ENCODE measurements at regions not wholly inside any gene's neighbourhood (a gene's known extent, or its start where the extent isn't known, plus 50 kb on each side); places are given as distances from the start of the nearest gene placed in this dataset.

- no peak overlapping the region for H3K4me3 ChIP-seq (ENCODE audit: low read depth, low read length)
- in situ Hi-C loops (cut with HindIII; ENCODE audit: low sequenced_read_pairs): no loop called here
- no peak for DNase-seq (ENCODE audit: low read depth, low spot score)
- no peak for TF ChIP-seq CTCF (IDR thresholded peaks at IDR 0.05; ENCODE audit: low read depth, low read length)
Observed at GRCh38 chr12:72790273-72790672, 518.1 kb downstream of the TRHDE start.

- in situ Hi-C loops (cut with HindIII; ENCODE audit: low sequenced_read_pairs): no loop called here
- TF ChIP-seq CTCF (IDR thresholded peaks at IDR 0.05; ENCODE audit: low read depth, low read length): no peak
- no peak for DNase-seq (ENCODE audit: low read depth, low spot score)
- H3K4me3 ChIP-seq (ENCODE audit: low read depth, low read length): no peak overlapping the region
Observed at GRCh38 chr12:72792889-72793288, 520.7 kb downstream of the TRHDE start.

DNA sequence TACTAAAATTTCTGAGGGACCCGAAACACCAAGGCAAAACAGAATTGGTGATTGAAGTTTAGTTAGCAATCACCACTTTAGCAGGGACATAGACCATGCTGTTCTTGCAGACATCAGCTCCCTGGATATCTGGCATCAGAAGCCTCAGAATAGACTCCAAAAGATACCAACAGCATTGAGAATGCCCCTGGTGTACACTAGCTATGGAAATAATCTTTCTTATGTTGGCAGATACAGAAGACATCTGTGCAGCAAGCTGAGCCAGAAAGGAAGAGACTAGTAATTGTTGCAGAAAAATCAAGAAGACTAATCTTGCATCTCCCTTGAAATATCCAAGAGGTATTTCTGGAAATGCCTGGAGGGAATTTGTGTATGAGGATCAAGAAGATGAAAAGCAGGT, 521.6 kb downstream of the TRHDE start:
- in situ Hi-C loops (cut with HindIII; ENCODE audit: low sequenced_read_pairs): no loop called here
- H3K4me3 ChIP-seq (ENCODE audit: low read depth, low read length): no peak overlapping the region
- TF ChIP-seq CTCF (IDR thresholded peaks at IDR 0.05; ENCODE audit: low read depth, low read length): no peak
- DNase-seq (ENCODE audit: low read depth, low spot score): no peak

DNA sequence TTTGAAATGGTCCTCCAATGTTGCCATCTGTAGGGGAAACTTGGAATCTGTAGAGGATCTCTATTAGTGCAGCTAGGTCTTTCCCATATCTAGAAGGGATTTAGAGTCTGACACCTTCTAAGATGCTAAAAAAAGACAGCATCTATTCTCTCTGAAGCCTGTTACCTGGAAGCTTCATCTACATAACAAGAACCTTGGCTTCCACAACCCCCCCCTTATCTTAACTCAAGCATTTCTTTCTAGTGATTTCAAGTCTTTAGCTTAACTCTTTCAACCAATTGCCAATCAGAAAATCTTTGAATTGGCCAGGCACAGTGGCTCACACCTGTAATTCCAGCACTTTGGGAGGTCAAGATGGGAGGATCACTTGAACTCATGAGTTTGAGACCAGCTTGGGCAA, 543.3 kb downstream of the TRHDE start:
- in situ Hi-C loops (cut with HindIII; ENCODE audit: low sequenced_read_pairs): no loop called here
- no peak overlapping the region for H3K4me3 ChIP-seq (ENCODE audit: low read depth, low read length)
- no peak for TF ChIP-seq CTCF (IDR thresholded peaks at IDR 0.05; ENCODE audit: low read depth, low read length)
- no peak for DNase-seq (ENCODE audit: low read depth, low spot score)

DNA sequence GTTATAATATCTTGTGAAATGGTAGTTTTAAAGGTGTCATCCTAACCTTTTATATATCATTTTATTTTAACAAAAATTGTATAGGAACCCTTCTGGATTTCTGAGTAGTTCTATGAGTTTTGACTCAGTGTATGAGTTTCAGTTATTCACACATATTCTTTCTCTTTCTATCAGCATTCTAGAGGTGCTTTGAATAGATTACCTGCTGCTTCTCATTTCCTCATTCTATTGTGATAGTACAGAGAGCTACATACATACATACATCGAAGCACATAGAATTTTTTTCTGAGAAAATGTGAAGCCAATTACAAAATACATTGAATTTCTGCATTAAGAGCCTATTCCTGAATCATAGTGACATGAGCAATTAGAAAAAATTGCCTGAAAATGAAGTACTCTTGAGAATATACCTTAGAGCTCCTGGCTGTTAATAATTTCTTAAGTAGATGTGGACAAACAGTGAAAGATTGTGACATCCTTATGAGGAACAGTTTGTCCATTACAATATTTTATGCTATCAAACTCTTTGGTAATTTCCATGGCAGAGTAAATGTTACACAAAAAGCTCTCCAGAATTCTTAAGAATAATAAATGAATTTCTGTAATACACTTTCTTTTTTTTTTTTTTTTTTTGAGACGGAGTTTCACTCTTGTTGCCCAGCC, 556.6 kb downstream of the TRHDE start:
- in situ Hi-C loops (cut with HindIII; ENCODE audit: low sequenced_read_pairs): no loop called here
- no peak overlapping the region for H3K4me3 ChIP-seq (ENCODE audit: low read depth, low read length)
- DNase-seq (ENCODE audit: low read depth, low spot score): no peak
- no peak for TF ChIP-seq CTCF (IDR thresholded peaks at IDR 0.05; ENCODE audit: low read depth, low read length)

DNA sequence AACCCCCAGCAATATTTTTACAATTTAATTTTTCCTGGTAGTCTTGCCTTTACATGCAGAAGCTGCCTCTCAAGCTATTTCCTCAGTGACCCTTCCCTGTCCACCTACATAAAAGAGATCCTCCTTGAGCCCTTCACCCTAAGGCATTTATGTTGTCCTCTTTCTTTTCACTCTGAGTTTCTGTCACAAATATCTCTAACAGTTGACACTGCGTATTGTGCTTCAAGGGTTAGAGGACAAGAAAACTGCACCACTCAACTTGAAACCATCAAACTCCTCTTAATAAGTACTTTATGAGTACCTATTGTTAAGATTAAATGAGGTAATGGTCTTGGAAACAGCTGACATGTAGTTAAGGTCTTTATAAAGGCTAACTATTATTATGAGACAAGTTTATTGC, 557.7 kb downstream of the TRHDE start:
- no peak overlapping the region for H3K4me3 ChIP-seq (ENCODE audit: low read depth, low read length)
- in situ Hi-C loops (cut with HindIII; ENCODE audit: low sequenced_read_pairs): no loop called here
- no peak for TF ChIP-seq CTCF (IDR thresholded peaks at IDR 0.05; ENCODE audit: low read depth, low read length)
- no peak for DNase-seq (ENCODE audit: low read depth, low spot score)

DNA sequence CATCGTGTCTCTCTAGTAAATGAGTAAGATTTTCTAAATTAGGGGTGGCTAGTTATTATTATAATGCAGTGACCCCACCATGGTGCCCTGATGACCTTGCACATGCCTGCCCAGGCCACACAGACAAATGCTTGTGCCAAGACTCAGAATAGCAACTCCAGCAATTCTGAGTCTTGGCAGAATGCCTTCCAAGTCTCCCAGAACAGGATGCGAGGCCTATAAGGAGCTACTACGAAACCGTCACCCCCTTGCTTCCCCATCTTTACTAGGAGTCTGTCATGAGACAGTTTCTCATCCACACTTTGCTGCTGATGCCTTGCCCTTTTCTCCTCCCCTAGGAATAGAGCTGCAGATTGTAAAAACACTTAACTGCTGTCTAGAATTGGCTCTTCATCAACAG, 559.9 kb downstream of the TRHDE start:
- no peak for TF ChIP-seq CTCF (IDR thresholded peaks at IDR 0.05; ENCODE audit: low read depth, low read length)
- no peak overlapping the region for H3K4me3 ChIP-seq (ENCODE audit: low read depth, low read length)
- in situ Hi-C loops (cut with HindIII; ENCODE audit: low sequenced_read_pairs): no loop called here
- no peak for DNase-seq (ENCODE audit: low read depth, low spot score)
